ENCODE measurements at regions not wholly inside any gene's neighbourhood (a gene's known extent, or its start where the extent isn't known, plus 50 kb on each side); places are given as distances from the start of the nearest gene placed in this dataset.

GRCh38 chr21:15174923-15175322, 110.1 kb upstream of the NRIP1 start:
- no peaks in the 10 kb centered on the region for H3K9me3 Mint-ChIP-seq
- H3K27ac Mint-ChIP-seq: no peak overlapping the region
- TF ChIP-seq CTCF (IDR thresholded peaks at IDR 0.05): no peak
- H3K4me1 Mint-ChIP-seq: no peaks in the 10 kb centered on the region
- intact Hi-C loops (cut with micrococcal nuclease): no loop called here
- POLR2A ChIA-PET: no interaction called here
- DNase-seq (no peak), ATAC-seq (ENCODE audit: low read depth) (no peak)
- no peak overlapping the region for H3K4me3 Mint-ChIP-seq
- H3K36me3 Mint-ChIP-seq (ENCODE audit: low read depth): no peaks in the 10 kb centered on the region
- H3K27me3 Mint-ChIP-seq: no peaks in the 10 kb centered on the region
- CTCF ChIA-PET: no interaction called here

- DNase-seq: no peak
- Mint-ChIP-seq H3K27ac (no peak overlapping the region), H3K27me3 (no peaks in the 10 kb centered on the region), H3K4me3 (no peak overlapping the region), H3K36me3 (ENCODE audit: low read depth) (no peaks in the 10 kb centered on the region), H3K4me1 (no peaks in the 10 kb centered on the region), H3K9me3 (no peaks in the 10 kb centered on the region)
- intact Hi-C loops (cut with micrococcal nuclease): no loop called here
- POLR2A ChIA-PET: no interaction called here
- ATAC-seq (ENCODE audit: low read depth): no peak
- no peak for TF ChIP-seq CTCF (IDR thresholded peaks at IDR 0.05)
- CTCF ChIA-PET: no interaction called here
Measured at GRCh38 chr21:15182731-15183130, 117.9 kb upstream of the NRIP1 start.

GRCh38 chr21:15183813-15184257, 119.0 kb upstream of the NRIP1 start:
- no peaks in the 10 kb centered on the region for H3K9me3 Mint-ChIP-seq
- intact Hi-C loops (cut with micrococcal nuclease): no loop called here
- TF ChIP-seq CTCF (IDR thresholded peaks at IDR 0.05): no peak
- H3K4me3 Mint-ChIP-seq: no peak overlapping the region
- H3K27me3 Mint-ChIP-seq: no peaks in the 10 kb centered on the region
- no peaks in the 10 kb centered on the region for H3K36me3 Mint-ChIP-seq (ENCODE audit: low read depth)
- POLR2A ChIA-PET: no interaction called here
- no peak overlapping the region for H3K27ac Mint-ChIP-seq
- DNase-seq (no peak), ATAC-seq (ENCODE audit: low read depth) (no peak)
- no peaks in the 10 kb centered on the region for H3K4me1 Mint-ChIP-seq
- CTCF ChIA-PET: no interaction called here

- Mint-ChIP-seq H3K36me3 (ENCODE audit: low read depth) (no peaks in the 10 kb centered on the region), H3K27ac (no peak overlapping the region), H3K9me3 (no peaks in the 10 kb centered on the region), H3K4me3 (no peak overlapping the region), H3K27me3 (no peaks in the 10 kb centered on the region), H3K4me1 (no peaks in the 10 kb centered on the region)
- DNase-seq (no peak), ATAC-seq (ENCODE audit: low read depth) (no peak)
- ChIA-PET POLR2A (no interaction called here), CTCF (no interaction called here)
- no peak for TF ChIP-seq CTCF (IDR thresholded peaks at IDR 0.05)
- intact Hi-C loops (cut with micrococcal nuclease): no loop called here
Measured at GRCh38 chr21:15190412-15190811, 125.6 kb upstream of the NRIP1 start.

GRCh38 chr21:15190837-15191236, 126.0 kb upstream of the NRIP1 start:
- no peak for ATAC-seq (ENCODE audit: low read depth)
- H3K27ac Mint-ChIP-seq: no peak overlapping the region

More at GRCh38 chr21:15190837-15191236, 126.0 kb upstream of the NRIP1 start:
- no peaks in the 10 kb centered on the region for H3K4me1 Mint-ChIP-seq
- no peaks in the 10 kb centered on the region for H3K9me3 Mint-ChIP-seq
- H3K36me3 Mint-ChIP-seq (ENCODE audit: low read depth): no peaks in the 10 kb centered on the region
- TF ChIP-seq CTCF (IDR thresholded peaks at IDR 0.05): no peak
- H3K27me3 Mint-ChIP-seq: no peaks in the 10 kb centered on the region
- ChIA-PET CTCF (no interaction called here), POLR2A (no interaction called here)
- no peak for DNase-seq
- intact Hi-C loops (cut with micrococcal nuclease): no loop called here
- H3K4me3 Mint-ChIP-seq: no peak overlapping the region

Measured in activated B cell treated with CpG ODN at 0.5 μM for 24 hours (primary cell).